Esophagus mucosa (tissue), 1 donor: ENCODE measurements at regions not wholly inside any gene's neighbourhood (a gene's known extent, or its start where the extent isn't known, plus 50 kb on each side); places are given as distances from the start of the nearest gene placed in this dataset.

Experiments used
- ATAC-seq: fragments of 200-7000 bp; cut with Tn5 transposase; one replicate; pipeline ENCODE4 v1.9.1; 2020
- donor health status: DM: yes; HTN: yes; CAD: no.

GRCh38 chr7:121810831-121811672 lies 61.9 kb upstream of the PTPRZ1 start:
- ATAC-seq = no peak

- no peak for ATAC-seq
Measured at GRCh38 chr7:121807078-121807477, 65.9 kb upstream of the PTPRZ1 start.

- peak; percentile 90 for ATAC-seq
Measured at GRCh38 chr7:121803039-121803438, 69.9 kb upstream of the PTPRZ1 start.

GRCh38 chr7:121800916-121801675 lies 71.9 kb upstream of the PTPRZ1 start:
- ATAC-seq = no peak

GRCh38 chr7:121798896-121799295 lies 74.1 kb upstream of the PTPRZ1 start:
- ATAC-seq = no peak

- no peak for ATAC-seq
Measured at GRCh38 chr7:121798453-121798840, 74.5 kb upstream of the PTPRZ1 start.

GRCh38 chr7:121797657-121798452 lies 75.1 kb upstream of the PTPRZ1 start:
- peak; percentile 74 for ATAC-seq

- no peak for ATAC-seq
Measured at GRCh38 chr7:121796936-121797656, 75.9 kb upstream of the PTPRZ1 start.

GRCh38 chr7:121796381-121796780 lies 76.6 kb upstream of the PTPRZ1 start:
- no peak for ATAC-seq

- ATAC-seq = peak; percentile 89
Measured at GRCh38 chr7:121795736-121796135, 77.2 kb upstream of the PTPRZ1 start.

- no peak for ATAC-seq
Measured at GRCh38 chr7:121793716-121794115, 79.2 kb upstream of the PTPRZ1 start.

- no peak for ATAC-seq
Measured at GRCh38 chr7:121777672-121778071, 95.3 kb upstream of the PTPRZ1 start.

- ATAC-seq = no peak
Measured at GRCh38 chr7:121774563-121774962, 98.4 kb upstream of the PTPRZ1 start.

- ATAC-seq = no peak
Measured at GRCh38 chr7:121766676-121767075, 106.3 kb upstream of the PTPRZ1 start.

GRCh38 chr7:121761399-121761798 lies 111.6 kb upstream of the PTPRZ1 start:
- no peak for ATAC-seq

- ATAC-seq = no peak
Measured at GRCh38 chr7:121755818-121756552, 117.0 kb upstream of the PTPRZ1 start.

- ATAC-seq = peak; percentile 47
Measured at GRCh38 chr7:121755286-121755685, 117.7 kb upstream of the PTPRZ1 start.

GRCh38 chr7:121753944-121754343 lies 119.0 kb upstream of the PTPRZ1 start:
- peak; percentile 71 for ATAC-seq

GRCh38 chr7:121752706-121753105 lies 120.3 kb upstream of the PTPRZ1 start:
- no peak for ATAC-seq

GRCh38 chr7:121748546-121748945 lies 124.4 kb upstream of the PTPRZ1 start:
- no peak for ATAC-seq

GRCh38 chr7:121745856-121746255 lies 127.1 kb upstream of the PTPRZ1 start:
- no peak for ATAC-seq

- peak; percentile 39 for ATAC-seq
Measured at GRCh38 chr7:121744877-121745276, 128.1 kb upstream of the PTPRZ1 start.
